K562 (cell line): ENCODE measurements at regions not wholly inside any gene's neighbourhood (a gene's known extent, or its start where the extent isn't known, plus 50 kb on each side); places are given as distances from the start of the nearest gene placed in this dataset.

Experiments used
- ATAC-seq: fragments of 200-7000 bp; cut with Tn5 transposase; 3 replicates; pipeline ENCODE4 v1.9.1; 2020; ENCODE audit warnings: moderate library complexity
- BruUV-seq: library from RNA; stranded (reverse); fragments of 400-500 nt; replicated peaks from 2 replicates; lab custom pipeline; 2021; lab: Mats Ljungman, UMichigan
- CTCF ChIA-PET: fragments of 300-600 bp; formaldehyde crosslinking; extraction: SDS; loops from one replicate; lab custom pipeline; 2021; ENCODE audit warnings: low intra/inter-chr PET ratio; lab: Yijun Ruan, JAX
- POLR2A ChIA-PET: fragments of 300-600, 350-650 bp; sonication (Branson Sonifier 250); formaldehyde crosslinking; extraction: SDS; loops from one replicate; lab custom pipeline; 2021; ENCODE audit warnings: antibody characterized with exemption, inconsistent platforms; lab: Yijun Ruan, JAX
- DNase-seq, 4 experiments: peaks; one replicate each; pipeline versions ENCODE4 v3.0.0 to v3.0.0-alpha.2; 2011 to 2018; ENCODE audit warnings: low spot score in 3 of 4, mixed read lengths in 3 of 4; ENCODE audit errors: extremely low read depth in 1 of 4
- FAIRE-seq: peaks from 2 replicates; lab custom pipeline; 2011; peaks lifted over from hg19 to GRCh38; lab: Jason Lieb, UNC
- H2AFZ ChIP-seq: 2 replicates; pipeline ENCODE4 v1.6.0; 2011; ENCODE audit warnings: low read depth, low read length, control low read depth, inconsistent platforms
- H3K27ac ChIP-seq: fragments of 200-600 bp; 3 replicates; pipeline ENCODE4 v1.8.0; 2011; ENCODE audit warnings: low read depth, mild to moderate bottlenecking, control low read depth, inconsistent platforms, low read length, moderate library complexity, mixed read lengths; ENCODE audit errors: extremely low read depth
- H3K27me3 ChIP-seq, 2 experiments: fragments of 300-600 bp in 1 of 2; 2 replicates in 1 of 2; 3 replicates in 1 of 2; pipeline versions ENCODE4 v1.6.0 to v1.8.0; 2011; ENCODE audit warnings: inconsistent platforms in 2 of 2, low read length in 2 of 2, mild to moderate bottlenecking in 1 of 2, mixed read lengths in 1 of 2, moderate library complexity in 1 of 2; ENCODE audit not compliant: control insufficient read depth in 2 of 2, insufficient read depth in 2 of 2
- H3K36me3 ChIP-seq: fragments of 300-600 bp; 3 replicates; pipeline ENCODE4 v1.8.0; 2011; ENCODE audit warnings: mild to moderate bottlenecking, low read length, inconsistent platforms; ENCODE audit not compliant: control insufficient read depth, insufficient read depth
- H3K4me1 ChIP-seq, 2 experiments: fragments of 200-600 bp in 1 of 2; replicated peaks in 1 of 2; 2 replicates in 1 of 2; 3 replicates in 1 of 2; pipeline versions ENCODE4 v1.5.1 to v1.8.0; 2011; ENCODE audit warnings: inconsistent platforms in 2 of 2, low read length in 2 of 2, mild to moderate bottlenecking in 1 of 2, mixed read lengths in 1 of 2, moderate library complexity in 1 of 2; ENCODE audit not compliant: control insufficient read depth in 2 of 2, insufficient read depth in 2 of 2
- H3K4me2 ChIP-seq: 2 replicates; pipeline ENCODE4 v1.6.1; 2011; ENCODE audit warnings: low read length, control low read depth, inconsistent platforms, mixed read lengths; ENCODE audit not compliant: insufficient read depth
- H3K4me3 ChIP-seq: fragments of 200-600 bp; sonication (generic), shearing (Covaris generic); 2 replicates; pipeline ENCODE4 v1.5.1; 2016; ENCODE audit warnings: control low read depth, inconsistent platforms
- H3K79me2 ChIP-seq: fragments of 200-600 bp; 3 replicates; pipeline ENCODE4 v1.8.0; 2011; ENCODE audit warnings: low read length, inconsistent platforms; ENCODE audit not compliant: control insufficient read depth, insufficient read depth
- H3K9ac ChIP-seq, 2 experiments: 2 replicates each; pipeline versions ENCODE4 v1.6.0 to v1.6.1; 2011; ENCODE audit warnings: low read depth in 2 of 2, low read length in 2 of 2, control low read depth in 1 of 2, inconsistent platforms in 1 of 2, mild to moderate bottlenecking in 1 of 2, mixed read lengths in 1 of 2; ENCODE audit not compliant: insufficient read depth in 1 of 2
- H3K9me1 ChIP-seq: one replicate; pipeline ENCODE4 v1.6.0; 2011; ENCODE audit warnings: inconsistent platforms, mild to moderate bottlenecking, low read length, moderate library complexity; ENCODE audit not compliant: control insufficient read depth, insufficient read depth
- H3K9me3 ChIP-seq: replicated peaks from 2 replicates; pipeline ENCODE4 v1.5.1; 2011; ENCODE audit warnings: low read depth, low read length, inconsistent platforms; ENCODE audit not compliant: control insufficient read depth, insufficient read depth
- H4K20me1 ChIP-seq: replicated peaks from 2 replicates; pipeline ENCODE4 v1.6.1; 2011; ENCODE audit warnings: low read length, inconsistent platforms, mixed read lengths; ENCODE audit not compliant: control insufficient read depth, insufficient read depth
- CHD1 ChIP-seq: fragments of 200-600 bp; sonication (generic); IDR thresholded peaks from one replicate; pipeline ENCODE4 v1.6.1; 2012; ENCODE audit warnings: mild to moderate bottlenecking, moderate library complexity, low read length, inconsistent platforms
- CTBP1 ChIP-seq: fragments of 450-650 bp; IDR thresholded peaks from 2 replicates; pipeline ENCODE4 v1.6.1; 2016; ENCODE audit warnings: borderline replicate concordance
- EP300 ChIP-seq: IDR thresholded peaks from 2 replicates; pipeline ENCODE4 v1.6.1; 2012; ENCODE audit warnings: low read length, improper control_type of control experiment
- GTF2B ChIP-seq: IDR thresholded peaks from 2 replicates; pipeline ENCODE4 v1.6.1; 2011; ENCODE audit not compliant: insufficient read length; ENCODE audit errors: extremely low read depth
- KDM4B ChIP-seq, 2 experiments: fragments of 450-650 bp in 1 of 2; sonication (generic) in 1 of 2; IDR thresholded peaks; 2 replicates each; pipeline ENCODE4 v1.6.1; 2016 to 2017; ENCODE audit warnings: borderline replicate concordance in 2 of 2, antibody characterized with exemption in 1 of 2, low read depth in 1 of 2, mild to moderate bottlenecking in 1 of 2
- KLF10 ChIP-seq: fragments of 250-450 bp; sonication (Bioruptor Pico); IDR thresholded peaks from 2 replicates; pipeline ENCODE4 v1.6.1; 2021; ENCODE audit warnings: matching md5 sums
- MCM3 ChIP-seq: fragments of 450-650 bp; IDR thresholded peaks from 2 replicates; pipeline ENCODE4 v1.6.1; 2016
- MEF2A ChIP-seq: IDR thresholded peaks from 2 replicates; pipeline ENCODE4 v1.6.1; 2011; ENCODE audit warnings: low read depth, mild to moderate bottlenecking, low read length, moderate library complexity; ENCODE audit not compliant: control insufficient read depth
- PPARD ChIP-seq: fragments of 250-450 bp; sonication (Bioruptor Pico); IDR thresholded peaks from 2 replicates; pipeline ENCODE4 v1.8.0; 2022; ENCODE audit warnings: inconsistent platforms, mild to moderate bottlenecking, moderate library complexity
- TFAM ChIP-seq: fragments of 250-450 bp; sonication (Bioruptor Pico); conservative IDR thresholded peaks from 2 replicates; pipeline ENCODE4 v1.5.0; 2021; ENCODE audit warnings: mild to moderate bottlenecking, moderate library complexity
- U2AF1 ChIP-seq: fragments of 200-400 bp; formaldehyde crosslinking; optimal IDR thresholded peaks from 2 replicates; pipeline ENCODE3; 2017; ENCODE audit warnings: mild to moderate bottlenecking, low read depth, low read length, moderate library complexity
- UBTF ChIP-seq, 2 experiments: IDR thresholded peaks; 2 replicates each; pipeline ENCODE4 v1.6.1; 2012; ENCODE audit warnings: improper control_type of control experiment in 2 of 2, low read depth in 2 of 2, low read length in 2 of 2, borderline replicate concordance in 1 of 2
- ZNF3 ChIP-seq: fragments of 250-450 bp; sonication (Bioruptor Pico); IDR thresholded peaks from 2 replicates; pipeline ENCODE4 v1.5.0; 2021; ENCODE audit warnings: mild to moderate bottlenecking, moderate library complexity
- ZZZ3 ChIP-seq: fragments of 450-650 bp; IDR thresholded peaks from 2 replicates; pipeline ENCODE4 v1.6.1; 2016; ENCODE audit warnings: antibody characterized with exemption, mild to moderate bottlenecking, moderate library complexity
- WGBS: fragments of 100-300 bp; shearing (Covaris generic); methylation state at CpG from one replicate; pipeline ENCODE4 v1.1.6; 2016; ENCODE audit warnings: low coverage, mixed read lengths; ENCODE audit not compliant: insufficient coverage; ENCODE audit errors: missing lambda C conversion rate; 5-methylcytosine and 5-hydroxymethylcytosine counted together
- in situ Hi-C: fragments of 300-500 bp; cut with MboI; formaldehyde crosslinking; loops from 4 replicates; pipeline ENCODE4 v1.15.0; 2018; ENCODE audit warnings: inconsistent platforms, mixed read lengths
- intact Hi-C: fragments of 100-400 bp; cut with micrococcal nuclease; formaldehyde crosslinking; loops from 2 replicates; pipeline ENCODE4 v1.14.2; 2022
- TF ChIP-seq, protein P1 (sequence below): sonication (generic); formaldehyde crosslinking; IDR thresholded peaks from 2 replicates; pipeline ENCODE4 v1.8.0; 2022; ENCODE audit warnings: mild to moderate bottlenecking, missing genetic modification reagents

- Histone ChIP-seq H3K9me1 (no peaks in the 10 kb centered on the region), H3K4me3 (no peak overlapping the region), H2AFZ (no peak overlapping the region), H3K4me1 (no peaks in the 10 kb centered on the region), H3K27ac (no peak overlapping the region), H4K20me1 (no peaks in the 10 kb centered on the region), H3K9me3 (no peaks in the 10 kb centered on the region), H3K36me3 (no peaks in the 10 kb centered on the region), H3K27me3 (peaks cover 0 to 6% of the 10 kb centered on the region in 2 experiments; a peak in 1 of 5 replicates), H3K4me2 (no peak overlapping the region), H3K79me2 (no peaks in the 10 kb centered on the region), H3K9ac (no peak overlapping the region)
- DNase-seq (no peak), ATAC-seq (no peak), FAIRE-seq (no peak)
- BruUV-seq: no TSS peak
- POLR2A ChIA-PET: no interaction called here
- in situ Hi-C loops: no loop called here
- intact Hi-C loops: no loop called here
- TF ChIP-seq U2AF1 (no peak), ZNF3 (no peak)
- 0% methylated on average over 1 of the region's 2 CpGs for WGBS
- CTCF ChIA-PET: no interaction called here
Measured at GRCh38 chr6:105651969-105652368, 249.1 kb upstream of the PREP start.

DNA sequence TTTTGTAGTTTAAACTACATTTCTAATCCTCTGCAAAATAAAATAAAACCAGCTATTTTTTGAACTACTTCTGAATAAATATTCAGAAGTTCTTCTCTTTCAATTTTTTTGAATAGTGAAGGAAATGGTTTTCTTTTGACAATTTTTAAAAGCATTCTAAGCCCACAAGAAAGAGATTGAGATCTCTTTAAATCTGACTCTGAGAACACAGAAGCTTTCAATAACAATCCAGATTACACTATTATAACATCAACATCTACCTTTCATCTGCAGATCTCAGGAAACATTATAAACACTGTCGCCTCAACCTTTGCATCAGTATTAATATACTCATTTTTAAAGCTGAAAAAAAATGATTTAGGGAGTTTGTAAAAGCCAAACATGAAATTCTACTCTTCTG is 247.5 kb upstream of the PREP start:
- Histone ChIP-seq H3K9me1 (no peaks in the 10 kb centered on the region), H3K9ac (no peak overlapping the region), H3K79me2 (no peaks in the 10 kb centered on the region), H3K27ac (no peak overlapping the region), H3K36me3 (no peaks in the 10 kb centered on the region), H3K4me3 (no peak overlapping the region), H3K4me2 (no peak overlapping the region), H3K9me3 (no peaks in the 10 kb centered on the region), H2AFZ (no peak overlapping the region), H4K20me1 (no peaks in the 10 kb centered on the region), H3K4me1 (no peaks in the 10 kb centered on the region), H3K27me3 (peaks cover 3 to 6% of the 10 kb centered on the region in 2 experiments; a peak in 2 of 5 replicates)
- no peak for DNase-seq
- ChIA-PET CTCF (no interaction called here), POLR2A (no interaction called here)
- intact Hi-C loops (no loop called here), in situ Hi-C loops (no loop called here)
- WGBS: 0% methylated on average over 1 of the region's 1 CpG
- FAIRE-seq: no peak
- ATAC-seq: no peak
- no TSS peak for BruUV-seq
- TF ChIP-seq, protein P1, sequence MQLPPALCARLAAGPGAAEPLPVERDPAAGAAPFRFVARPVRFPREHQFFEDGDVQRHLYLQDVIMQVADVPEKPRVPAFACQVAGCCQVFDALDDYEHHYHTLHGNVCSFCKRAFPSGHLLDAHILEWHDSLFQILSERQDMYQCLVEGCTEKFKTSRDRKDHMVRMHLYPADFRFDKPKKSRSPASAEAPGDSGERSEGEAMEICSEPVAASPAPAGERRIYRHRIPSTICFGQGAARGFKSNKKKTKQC (CRISPR knock-in tag): no peak
- no peak for TF ChIP-seq KDM4B (IDR thresholded peaks at IDR 0.05; ENCODE audit: borderline replicate concordance in 2 of 2, low read depth in 1 of 2)
- TF ChIP-seq PPARD (CRISPR knock-in tag): no peak
- no peak for TF ChIP-seq GTF2B
- TF ChIP-seq UBTF (IDR thresholded peaks at IDR 0.05; ENCODE audit: borderline replicate concordance in 1 of 2, low read depth in 2 of 2, low read length in 2 of 2): no peak
- TF ChIP-seq ZZZ3: no peak
- TF ChIP-seq EP300: no peak
- TF ChIP-seq CTBP1: no peak
- TF ChIP-seq MCM3: no peak
- TF ChIP-seq CHD1: no peak
- TF ChIP-seq KLF10 (CRISPR knock-in tag): no peak
- no peak for TF ChIP-seq MEF2A
- TF ChIP-seq TFAM (CRISPR knock-in tag): no peak
